H9 (cell line): ENCODE measurements at regions not wholly inside any gene's neighbourhood (a gene's known extent, or its start where the extent isn't known, plus 50 kb on each side); places are given as distances from the start of the nearest gene placed in this dataset.

ENCODE experiments used
- DNase-seq: peaks from one replicate; pipeline ENCODE4 v3.0.0-alpha.2; 2017
- H2AFZ ChIP-seq: one replicate; pipeline ENCODE4 v1.6.1; 2013; ENCODE audit warnings: mild to moderate bottlenecking, low read length, control low read depth, moderate library complexity
- H2AK5ac ChIP-seq: 2 replicates; pipeline ENCODE4 v1.6.1; 2013; ENCODE audit warnings: low read length, control low read depth, mixed read lengths; ENCODE audit not compliant: insufficient read length
- H2BK120ac ChIP-seq: one replicate; pipeline ENCODE4 v1.6.1; 2013; ENCODE audit warnings: low read depth, mild to moderate bottlenecking, low read length, control low read depth, inconsistent platforms; ENCODE audit not compliant: poor library complexity, severe bottlenecking
- H2BK12ac ChIP-seq: 2 replicates; pipeline ENCODE4 v1.6.1; 2013; ENCODE audit warnings: low read length, control low read depth, mixed read lengths, low read depth; ENCODE audit not compliant: insufficient read length
- H2BK15ac ChIP-seq: 2 replicates; pipeline ENCODE4 v1.6.1; 2013; ENCODE audit warnings: low read depth, low read length, control low read depth
- H2BK20ac ChIP-seq: one replicate; pipeline ENCODE4 v1.6.1; 2013; ENCODE audit warnings: low read depth, mild to moderate bottlenecking, low read length, control low read depth, inconsistent platforms; ENCODE audit not compliant: poor library complexity, severe bottlenecking
- H2BK5ac ChIP-seq: 2 replicates; pipeline ENCODE4 v1.6.1; 2013; ENCODE audit warnings: low read length, control low read depth, mixed read lengths; ENCODE audit not compliant: insufficient read length
- H3K14ac ChIP-seq: 2 replicates; pipeline ENCODE4 v1.6.1; 2013; ENCODE audit warnings: low read length, control low read depth; ENCODE audit not compliant: insufficient read depth
- H3K18ac ChIP-seq: 2 replicates; pipeline ENCODE4 v1.6.1; 2013; ENCODE audit warnings: low read depth, mild to moderate bottlenecking, mixed read lengths, low read length, control low read depth; ENCODE audit not compliant: insufficient read length
- H3K23ac ChIP-seq: 2 replicates; pipeline ENCODE4 v1.6.1; 2013; ENCODE audit warnings: low read length, control low read depth, mixed read lengths, low read depth; ENCODE audit not compliant: insufficient read length
- H3K23me2 ChIP-seq: 2 replicates; pipeline ENCODE4 v1.6.1; 2013; ENCODE audit warnings: low read depth, mild to moderate bottlenecking, mixed read lengths, low read length, control low read depth; ENCODE audit not compliant: insufficient read length, poor library complexity, severe bottlenecking
- H3K27ac ChIP-seq: 2 replicates; pipeline ENCODE4 v1.5.1; 2013; ENCODE audit warnings: low read length, control low read depth, mixed read lengths, low read depth; ENCODE audit not compliant: insufficient read length
- H3K27me3 ChIP-seq: 2 replicates; pipeline ENCODE4 v1.6.1; 2013; ENCODE audit warnings: low read length, control low read depth, inconsistent platforms; ENCODE audit not compliant: insufficient read depth
- H3K4ac ChIP-seq: 2 replicates; pipeline ENCODE4 v1.6.1; 2013; ENCODE audit warnings: low read depth, mild to moderate bottlenecking, control low read depth, inconsistent platforms, low read length, moderate library complexity
- H3K4me1 ChIP-seq: 2 replicates; pipeline ENCODE4 v1.6.1; 2013; ENCODE audit warnings: low read length, control low read depth, inconsistent platforms; ENCODE audit not compliant: insufficient read depth
- H3K4me2 ChIP-seq: 2 replicates; pipeline ENCODE4 v1.6.1; 2013; ENCODE audit warnings: low read length, control low read depth, mixed read lengths; ENCODE audit not compliant: insufficient read length, insufficient read depth
- H3K56ac ChIP-seq: 2 replicates; pipeline ENCODE4 v1.6.1; 2013; ENCODE audit warnings: low read depth, mild to moderate bottlenecking, mixed read lengths, low read length, control low read depth; ENCODE audit not compliant: insufficient read length
- H3K79me1 ChIP-seq: 2 replicates; pipeline ENCODE4 v1.6.1; 2013; ENCODE audit warnings: low read depth, mild to moderate bottlenecking, moderate library complexity, low read length, control low read depth, inconsistent platforms; ENCODE audit not compliant: insufficient read depth, poor library complexity, severe bottlenecking
- H3K79me2 ChIP-seq: 2 replicates; pipeline ENCODE4 v1.6.1; 2013; ENCODE audit warnings: low read length, control low read depth, inconsistent platforms; ENCODE audit not compliant: insufficient read depth
- H3K9ac ChIP-seq: 2 replicates; pipeline ENCODE4 v1.6.1; 2013; ENCODE audit warnings: low read length, control low read depth, mixed read lengths; ENCODE audit not compliant: insufficient read length; ENCODE audit errors: extremely low read depth
- H3K9me3 ChIP-seq: one replicate; pipeline ENCODE4 v1.6.1; 2013; ENCODE audit warnings: low read depth, low read length, inconsistent platforms; ENCODE audit not compliant: control insufficient read depth
- H3T11ph ChIP-seq: one replicate; pipeline ENCODE4 v1.6.1; 2013; ENCODE audit warnings: mild to moderate bottlenecking, low read length, control low read depth, inconsistent platforms
- H4K20me1 ChIP-seq: one replicate; pipeline ENCODE4 v1.6.1; 2013; ENCODE audit not compliant: control insufficient read depth, insufficient read length, insufficient read depth
- H4K5ac ChIP-seq: 2 replicates; pipeline ENCODE4 v1.6.1; 2013; ENCODE audit warnings: low read depth, mild to moderate bottlenecking, mixed read lengths, low read length, control low read depth; ENCODE audit not compliant: insufficient read length
- H4K8ac ChIP-seq: replicated peaks from 2 replicates; pipeline ENCODE4 v1.6.1; 2013; ENCODE audit warnings: low read length, control low read depth, mixed read lengths, low read depth; ENCODE audit not compliant: insufficient read length
- H4K91ac ChIP-seq: 2 replicates; pipeline ENCODE4 v1.6.1; 2013; ENCODE audit warnings: low read depth, mild to moderate bottlenecking, moderate library complexity, mixed read lengths, low read length, control low read depth; ENCODE audit not compliant: insufficient read length
- H3K27ac Mint-ChIP-seq, 3 experiments: 2 replicates in 2 of 3; 3 replicates in 1 of 3; pipeline ENCODE4 v1.8.0; 2020 to 2021; ENCODE audit warnings: mixed read lengths in 3 of 3, mild to moderate bottlenecking in 1 of 3, moderate library complexity in 1 of 3
- H3K27me3 Mint-ChIP-seq: 2 replicates; pipeline ENCODE4 v1.8.0; 2021; ENCODE audit warnings: low read depth, mild to moderate bottlenecking, moderate library complexity, mixed read lengths
- H3K36me3 Mint-ChIP-seq, 3 experiments: 2 replicates in 2 of 3; 3 replicates in 1 of 3; pipeline ENCODE4 v1.8.0; 2020 to 2021; ENCODE audit warnings: low read depth in 3 of 3, mixed read lengths in 3 of 3; ENCODE audit not compliant: insufficient read depth in 1 of 3
- H3K4me1 Mint-ChIP-seq, 2 experiments: 2 replicates each; pipeline ENCODE4 v1.8.0; 2020; ENCODE audit warnings: mixed read lengths in 2 of 2
- H3K4me3 Mint-ChIP-seq, 2 experiments: 2 replicates in 1 of 2; 3 replicates in 1 of 2; pipeline ENCODE4 v1.8.0; 2020 to 2021; ENCODE audit warnings: mild to moderate bottlenecking in 2 of 2, mixed read lengths in 2 of 2, moderate library complexity in 1 of 2
- H3K9me3 Mint-ChIP-seq, 2 experiments: 2 replicates in 1 of 2; 3 replicates in 1 of 2; pipeline ENCODE4 v1.8.0; 2020; ENCODE audit warnings: mild to moderate bottlenecking in 2 of 2, mixed read lengths in 2 of 2, moderate library complexity in 1 of 2
- CTCF ChIP-seq: fragments of 200-600 bp; sonication (generic); conservative IDR thresholded peaks from 3 replicates; pipeline ENCODE4 v1.8.0; 2021; ENCODE audit warnings: antibody characterized with exemption, mild to moderate bottlenecking
- WGBS: extraction: QIAGEN DNeasy Blood & Tissue Kit; methylation state at CpG from one replicate; pipeline ENCODE4 v1.1.7; 2013; ENCODE audit warnings: missing lambda C conversion rate, low lambda C conversion rate, mixed read lengths; ENCODE audit not compliant: insufficient read length; ENCODE audit errors: extremely low coverage; 5-methylcytosine and 5-hydroxymethylcytosine counted together

GRCh38 chr3:95097493-95097892 lies 1034.6 kb downstream of the NSUN3 start:
- Histone ChIP-seq H3K79me2 (no peaks in the 10 kb centered on the region), H4K20me1 (no peaks in the 10 kb centered on the region), H2BK15ac (no peak overlapping the region), H3K56ac (no peak overlapping the region), H3K27me3 (no peaks in the 10 kb centered on the region), H4K91ac (no peak overlapping the region), H3K4me1 (no peaks in the 10 kb centered on the region), H3K23me2 (no peaks in the 10 kb centered on the region), H2BK20ac (no peak overlapping the region), H2BK120ac (no peak overlapping the region), H4K5ac (no peak overlapping the region), H3T11ph (no peak overlapping the region), H3K18ac (no peak overlapping the region), H3K14ac (no peak overlapping the region), H3K9me3 (no peaks in the 10 kb centered on the region), H3K23ac (no peak overlapping the region), H2AFZ (no peak overlapping the region), H2BK5ac (no peak overlapping the region), H3K9ac (no peak overlapping the region), H3K27ac (no peak overlapping the region), H3K4ac (no peak overlapping the region), H3K79me1 (no peaks in the 10 kb centered on the region), H3K4me2 (no peak overlapping the region), H2BK12ac (no peak overlapping the region), H2AK5ac (no peak overlapping the region), H4K8ac (no peak overlapping the region)
- no peak overlapping the region for H3K4me3 Mint-ChIP-seq
- no CpG with 5 or more reads among the region's 3 CpGs for WGBS
- H3K9me3 Mint-ChIP-seq, result no peaks in the 10 kb centered on the region; a peak in 3 of 5 replicates
- no peak for DNase-seq
- no peaks in the 10 kb centered on the region for H3K4me1 Mint-ChIP-seq
- no peaks in the 10 kb centered on the region for H3K27me3 Mint-ChIP-seq
- no peak for TF ChIP-seq CTCF
- no peak overlapping the region for H3K27ac Mint-ChIP-seq
- no peaks in the 10 kb centered on the region; a peak in 2 of 7 replicates for H3K36me3 Mint-ChIP-seq
